ENCODE measurements at regions not wholly inside any gene's neighbourhood (a gene's known extent, or its start where the extent isn't known, plus 50 kb on each side); places are given as distances from the start of the nearest gene placed in this dataset.

- DNase-seq = no peak
These were observed 279.7 kb downstream of the NPR3 start for GRCh38 chr5:32990593-32991420.

- DNase-seq = no peak
These were observed 280.3 kb downstream of the NPR3 start for GRCh38 chr5:32991421-32991815.

GRCh38 chr5:32996336-32996735 is 285.2 kb downstream of the NPR3 start:
- no peak for DNase-seq

GRCh38 chr5:33008751-33009418 is 297.8 kb downstream of the NPR3 start:
- no peak for DNase-seq

- no peak for DNase-seq
These were observed 299.7 kb downstream of the NPR3 start for GRCh38 chr5:33010846-33011245.

GRCh38 chr5:33011801-33012200 is 300.7 kb downstream of the NPR3 start:
- no peak for DNase-seq

GRCh38 chr5:33023649-33024048 is 312.5 kb downstream of the NPR3 start:
- no peak for DNase-seq

GRCh38 chr5:33032271-33033070 is 321.4 kb downstream of the NPR3 start:
- DNase-seq = no peak

- DNase-seq = no peak
These were observed 322.4 kb downstream of the NPR3 start for GRCh38 chr5:33033516-33033915.

- no peak for DNase-seq
These were observed 323.7 kb downstream of the NPR3 start for GRCh38 chr5:33034777-33035176.

- DNase-seq = no peak
These were observed 324.9 kb downstream of the NPR3 start for GRCh38 chr5:33035851-33036527.

- DNase-seq = no peak
These were observed 326.0 kb downstream of the NPR3 start for GRCh38 chr5:33037076-33037475.

GRCh38 chr5:33041586-33041985 is 330.5 kb downstream of the NPR3 start:
- DNase-seq = no peak

- DNase-seq = no peak
These were observed 332.3 kb downstream of the NPR3 start for GRCh38 chr5:33043343-33043997.

GRCh38 chr5:33046091-33046490 is 335.0 kb downstream of the NPR3 start:
- DNase-seq = no peak

- DNase-seq = no peak
These were observed 337.2 kb downstream of the NPR3 start for GRCh38 chr5:33048315-33048714.

GRCh38 chr5:33049298-33049697 is 338.2 kb downstream of the NPR3 start:
- DNase-seq = no peak

- DNase-seq = no peak
These were observed 338.7 kb downstream of the NPR3 start for GRCh38 chr5:33049842-33050241.

- DNase-seq = no peak
These were observed 348.0 kb downstream of the NPR3 start for GRCh38 chr5:33059081-33059480.

- DNase-seq = no peak
These were observed 354.0 kb downstream of the NPR3 start for GRCh38 chr5:33065131-33065530.

GRCh38 chr5:33067291-33067690 is 356.2 kb downstream of the NPR3 start:
- no peak for DNase-seq

- DNase-seq = no peak
These were observed 357.7 kb downstream of the NPR3 start for GRCh38 chr5:33068786-33069185.

- no peak for DNase-seq
These were observed 361.2 kb downstream of the NPR3 start for GRCh38 chr5:33072296-33072695.

Data from KG1 (cell line).